GM19455 (cell line): ENCODE measurements at regions not wholly inside any gene's neighbourhood (a gene's known extent, or its start where the extent isn't known, plus 50 kb on each side); places are given as distances from the start of the nearest gene placed in this dataset.
"Not testable (repeated sequence)": the region's sequence is repeated elsewhere in the genome, so short reads cannot be mapped to it uniquely, and the experiment has no call there.

Experiments used
- ATAC-seq: cut with Tn5 transposase; IDR thresholded peaks from one replicate; pipeline ENCODE4 v1.9.1; 2021; ENCODE audit not compliant: unreplicated experiment

DNA sequence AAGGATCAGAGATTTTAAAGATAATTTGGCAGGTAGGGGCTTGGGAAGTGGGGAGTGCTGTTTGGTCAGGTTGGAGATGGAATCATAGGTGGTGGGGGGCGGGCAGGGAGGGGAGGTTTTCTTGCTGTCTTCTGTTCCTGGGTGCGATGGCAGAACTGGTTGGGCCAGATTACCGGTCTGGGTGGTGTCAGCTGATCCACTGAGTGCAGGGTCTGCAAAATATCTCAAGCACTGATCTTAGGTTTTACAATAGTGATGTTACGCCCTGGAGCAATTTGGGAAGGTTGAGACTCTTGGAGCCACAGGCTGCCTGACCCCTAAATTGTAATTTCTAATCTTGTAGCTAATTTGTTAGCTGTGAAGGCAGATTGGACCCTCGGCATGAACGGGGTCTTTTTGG, 78.0 kb upstream of the PARP8 start:
- ATAC-seq = not testable (repeated sequence)

DNA sequence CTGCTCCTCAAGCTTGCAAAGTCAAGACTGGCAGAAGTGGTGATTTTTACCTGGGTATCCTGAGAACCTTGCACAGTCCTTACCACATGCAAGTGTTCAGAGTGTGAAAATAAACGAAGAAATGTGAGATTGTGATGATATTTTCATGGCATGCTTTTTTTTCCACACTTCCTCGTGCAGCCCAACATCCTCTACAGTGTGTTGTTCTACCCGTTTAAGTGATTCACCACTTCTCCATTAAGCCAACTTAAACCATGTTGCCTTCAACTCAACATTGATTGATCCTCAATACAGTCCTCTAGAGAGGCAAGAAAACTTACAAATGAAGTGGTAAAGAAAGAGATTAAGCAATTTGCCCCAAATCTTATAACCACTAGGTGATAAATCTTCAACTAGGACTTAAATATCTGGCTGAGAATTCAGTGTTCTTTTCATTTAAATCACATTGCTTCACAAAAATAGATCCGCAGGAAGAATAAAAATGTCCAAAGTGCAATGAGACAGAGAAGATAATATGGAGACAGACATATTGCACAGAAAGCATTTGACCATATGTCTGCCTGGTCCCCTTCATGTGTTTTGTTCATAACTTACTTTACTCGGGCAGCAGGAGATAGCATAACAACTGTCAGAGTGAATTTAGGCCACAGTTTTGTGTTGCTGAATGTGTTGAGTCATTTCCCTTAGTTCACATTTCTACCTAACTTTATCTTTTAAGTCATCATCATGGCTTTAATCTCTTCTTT, 75.8 kb upstream of the PARP8 start:
- not testable (repeated sequence) for ATAC-seq

DNA sequence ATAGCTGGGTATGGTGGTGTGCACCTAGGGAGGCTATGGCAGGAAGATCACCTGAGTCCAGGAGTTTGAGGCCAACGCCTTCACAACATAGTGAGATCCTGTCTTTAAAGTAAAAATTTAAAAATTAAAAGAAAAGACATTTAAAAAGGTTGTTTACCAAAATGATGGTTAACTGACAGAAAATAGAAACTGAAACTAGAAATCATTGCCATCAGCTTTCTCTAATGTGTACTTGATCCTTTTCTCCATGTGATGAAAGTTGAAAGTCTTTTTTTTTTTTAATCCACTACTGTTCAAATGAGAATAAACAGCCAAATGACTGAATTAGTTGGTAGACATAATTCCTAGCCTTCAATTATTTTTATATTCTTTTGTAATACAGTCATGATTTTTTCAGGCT, 75.1 kb upstream of the PARP8 start:
- not testable (repeated sequence) for ATAC-seq

DNA sequence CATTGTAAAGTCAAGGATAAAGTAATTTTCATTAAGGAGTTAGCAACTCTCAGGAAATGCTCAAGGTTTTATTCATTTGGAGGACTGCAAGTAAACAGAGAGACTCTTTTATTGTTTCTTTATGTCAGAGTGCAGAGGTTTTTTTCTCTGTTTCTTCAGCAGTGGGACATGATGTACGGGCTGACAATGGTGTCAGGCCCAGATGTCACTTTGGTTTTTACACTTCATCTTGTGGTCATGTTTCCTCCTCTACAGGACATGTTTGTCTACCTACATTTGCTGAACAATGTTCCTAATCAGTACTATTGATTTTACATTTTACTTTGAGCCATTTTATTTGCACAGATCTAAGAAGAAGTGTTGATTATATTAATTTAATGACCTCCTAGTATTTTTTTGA, 72.8 kb upstream of the PARP8 start:
- no peak for ATAC-seq

- no peak for ATAC-seq
Measured at GRCh38 chr5:50595199-50595598, 71.2 kb upstream of the PARP8 start.

DNA sequence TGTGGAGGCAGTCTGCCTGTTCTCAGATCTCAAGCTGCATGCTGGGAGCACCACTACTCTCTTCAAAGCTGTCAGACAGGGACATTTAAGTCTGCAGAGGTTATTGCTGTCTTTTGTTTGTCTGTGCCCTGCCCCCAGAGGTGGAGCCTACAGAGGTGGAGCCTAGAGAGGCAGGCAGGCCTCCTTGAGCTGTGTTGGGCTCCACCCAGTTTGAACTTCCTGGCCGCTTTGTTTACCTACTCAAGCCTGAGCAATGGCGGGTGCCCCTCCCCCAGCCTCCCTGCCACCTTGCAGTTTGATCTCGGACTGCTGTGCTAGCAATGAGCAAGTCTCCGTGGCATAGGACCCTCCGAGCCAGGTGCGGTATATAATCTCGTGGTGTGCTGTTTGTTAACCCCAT, 64.9 kb upstream of the PARP8 start:
- not testable (repeated sequence) for ATAC-seq

GRCh38 chr5:50606179-50606578, 60.3 kb upstream of the PARP8 start:
- ATAC-seq = no peak

DNA sequence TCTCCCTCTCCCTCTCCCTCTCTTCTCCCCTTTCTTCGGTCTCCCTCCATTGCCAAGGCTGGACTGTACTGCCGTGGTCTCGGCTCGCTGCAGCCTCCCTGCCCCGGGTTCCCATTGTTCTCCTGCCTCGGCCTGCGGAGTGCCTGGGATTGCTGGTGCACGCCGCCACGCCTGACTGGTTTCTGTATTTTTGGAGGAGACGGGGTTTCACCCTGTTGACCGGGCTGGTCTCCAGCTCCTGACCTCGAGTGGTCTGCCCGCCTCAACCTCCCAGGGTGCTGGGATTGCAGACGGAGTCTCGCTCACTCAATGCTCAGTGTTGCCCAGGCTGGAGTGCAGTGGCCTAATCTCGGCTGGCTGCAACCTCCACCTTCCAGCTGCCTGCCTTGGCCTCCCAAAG, 59.0 kb upstream of the PARP8 start:
- not testable (repeated sequence) for ATAC-seq

DNA sequence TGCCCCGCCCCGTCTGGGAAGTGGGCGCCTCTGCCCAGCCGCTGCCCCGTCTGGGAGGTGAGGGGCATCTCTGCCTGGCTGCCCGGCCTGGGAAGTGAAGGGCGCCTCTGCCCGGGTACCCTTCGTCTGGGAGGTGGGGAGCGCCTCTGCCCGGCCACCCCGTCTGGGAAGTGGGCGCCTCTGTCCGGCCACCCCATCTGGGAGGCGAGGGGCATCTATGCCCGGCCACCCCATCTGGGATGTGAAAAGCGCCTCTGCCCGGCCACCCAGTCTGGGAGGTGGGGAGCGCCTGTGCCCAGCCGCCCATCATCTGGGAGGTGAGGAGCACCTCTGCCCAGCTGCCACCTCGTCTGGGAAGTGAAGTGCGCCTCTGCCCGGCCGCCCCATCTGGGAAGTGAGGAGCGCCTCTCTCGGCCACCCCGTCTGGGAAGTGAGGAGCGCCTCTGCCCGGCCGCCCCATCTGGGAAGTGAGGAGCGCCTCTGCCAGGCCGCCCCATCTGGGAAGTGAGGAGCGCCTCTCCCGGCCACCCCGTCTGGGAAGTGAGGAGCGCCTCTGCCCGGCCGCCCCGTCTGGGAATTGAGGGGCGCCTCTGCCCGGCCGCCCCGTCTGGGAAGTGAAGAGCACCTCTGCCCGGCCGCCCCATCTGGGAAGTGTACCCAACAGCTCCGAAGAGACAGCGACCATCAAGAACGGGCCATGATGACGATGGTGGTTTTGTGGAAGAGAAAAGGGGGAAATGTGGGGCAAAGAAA, 58.3 kb upstream of the PARP8 start:
- ATAC-seq = not testable (repeated sequence)

DNA sequence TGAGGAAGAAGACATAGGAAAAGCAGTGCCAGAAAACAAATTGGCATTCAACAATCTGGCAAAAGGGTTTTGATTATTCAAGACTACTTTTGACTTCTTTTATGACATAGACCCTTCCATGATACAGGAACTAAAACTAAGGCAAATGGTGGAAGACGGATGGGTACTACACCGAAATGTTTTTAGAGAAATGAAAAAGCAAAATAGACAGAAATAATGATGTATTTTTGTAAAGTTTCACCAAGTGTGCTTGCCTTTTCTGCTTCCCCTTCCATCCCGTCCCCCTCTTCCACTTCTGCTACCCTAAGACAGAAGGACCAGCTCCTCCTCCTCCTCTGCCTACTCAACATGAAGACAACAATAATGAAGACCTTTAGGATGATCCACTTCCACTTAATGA, 53.4 kb upstream of the PARP8 start:
- not testable (repeated sequence) for ATAC-seq
